ENCODE measurements at regions not wholly inside any gene's neighbourhood (a gene's known extent, or its start where the extent isn't known, plus 50 kb on each side); places are given as distances from the start of the nearest gene placed in this dataset.

- 86 to 95% (median 91%) methylated on average over 21 to 22 of the region's 22 CpGs for WGBS, 5 donors
- no peak for DNase-seq
- peaks cover 0 to 49% (median 19%) of the 10 kb centered on the region in 8 donors for H3K9me3 ChIP-seq
These were observed 730.6 kb upstream of the VSTM2A start for GRCh38 chr7:53811555-53812079.

GRCh38 chr7:53812135-53812534 is 730.0 kb upstream of the VSTM2A start:
- intact Hi-C loops (cut with DNase I; ENCODE audit: low total_unique reads): no loop called here
- TF ChIP-seq POLR2AphosphoS5 (IDR thresholded peaks at IDR 0.05) (no peak), POLR2A (IDR thresholded peaks at IDR 0.05) (no peak)
- TF ChIP-seq, protein P1, sequence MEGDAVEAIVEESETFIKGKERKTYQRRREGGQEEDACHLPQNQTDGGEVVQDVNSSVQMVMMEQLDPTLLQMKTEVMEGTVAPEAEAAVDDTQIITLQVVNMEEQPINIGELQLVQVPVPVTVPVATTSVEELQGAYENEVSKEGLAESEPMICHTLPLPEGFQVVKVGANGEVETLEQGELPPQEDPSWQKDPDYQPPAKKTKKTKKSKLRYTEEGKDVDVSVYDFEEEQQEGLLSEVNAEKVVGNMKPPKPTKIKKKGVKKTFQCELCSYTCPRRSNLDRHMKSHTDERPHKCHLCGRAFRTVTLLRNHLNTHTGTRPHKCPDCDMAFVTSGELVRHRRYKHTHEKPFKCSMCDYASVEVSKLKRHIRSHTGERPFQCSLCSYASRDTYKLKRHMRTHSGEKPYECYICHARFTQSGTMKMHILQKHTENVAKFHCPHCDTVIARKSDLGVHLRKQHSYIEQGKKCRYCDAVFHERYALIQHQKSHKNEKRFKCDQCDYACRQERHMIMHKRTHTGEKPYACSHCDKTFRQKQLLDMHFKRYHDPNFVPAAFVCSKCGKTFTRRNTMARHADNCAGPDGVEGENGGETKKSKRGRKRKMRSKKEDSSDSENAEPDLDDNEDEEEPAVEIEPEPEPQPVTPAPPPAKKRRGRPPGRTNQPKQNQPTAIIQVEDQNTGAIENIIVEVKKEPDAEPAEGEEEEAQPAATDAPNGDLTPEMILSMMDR (IDR thresholded peaks at IDR 0.05 in 8 of 11, conservative IDR thresholded peaks at IDR 0.05 in 3 of 11): no peak
- peaks cover 0 to 49% (median 21%) of the 10 kb centered on the region in 8 donors for H3K9me3 ChIP-seq
- 90 to 94% (median 92%) methylated on average over 16 of the region's 16 CpGs for WGBS, 5 donors
- H3K27me3 ChIP-seq (replicated peaks in 1 of 7): no peaks in the 10 kb centered on the region
- no peaks in the 10 kb centered on the region for H3K4me1 ChIP-seq
- H3K27ac ChIP-seq: no peak overlapping the region
- no peak overlapping the region for H3K4me3 ChIP-seq
- no peak for DNase-seq
- H3K36me3 ChIP-seq: no peaks in the 10 kb centered on the region

More at GRCh38 chr7:53811555-53812079, 730.6 kb upstream of the VSTM2A start:
- Histone ChIP-seq H3K27ac (no peak overlapping the region), H3K27me3 (replicated peaks in 1 of 7) (no peaks in the 10 kb centered on the region), H3K4me3 (peak overlapping the region in 1 of 8 donors; percentile 18), H3K36me3 (no peaks in the 10 kb centered on the region), H3K4me1 (no peaks in the 10 kb centered on the region)
- TF ChIP-seq, protein P1 (IDR thresholded peaks at IDR 0.05 in 8 of 11, conservative IDR thresholded peaks at IDR 0.05 in 3 of 11): no peak
- TF ChIP-seq POLR2A (IDR thresholded peaks at IDR 0.05) (no peak), POLR2AphosphoS5 (IDR thresholded peaks at IDR 0.05) (no peak)
- intact Hi-C loops (cut with DNase I; ENCODE audit: low total_unique reads): no loop called here

GRCh38 chr7:53835301-53835700 is 706.9 kb upstream of the VSTM2A start:
- no peaks in the 10 kb centered on the region for H3K27me3 ChIP-seq (replicated peaks in 1 of 7)
- DNase-seq: no peak
- no peak for TF ChIP-seq POLR2A (IDR thresholded peaks at IDR 0.05)
- no peak for TF ChIP-seq POLR2AphosphoS5 (IDR thresholded peaks at IDR 0.05)
- H3K4me1 ChIP-seq: no peaks in the 10 kb centered on the region
- peaks cover 0 to 67% (median 33%) of the 10 kb centered on the region in 8 donors for H3K9me3 ChIP-seq
- intact Hi-C loops (cut with DNase I; ENCODE audit: low total_unique reads): no loop called here
- WGBS, 5 donors: 75 to 85% (median 78%) methylated on average over 3 of the region's 3 CpGs
- no peak overlapping the region for H3K27ac ChIP-seq
- no peak overlapping the region for H3K4me3 ChIP-seq
- no peaks in the 10 kb centered on the region for H3K36me3 ChIP-seq

DNA sequence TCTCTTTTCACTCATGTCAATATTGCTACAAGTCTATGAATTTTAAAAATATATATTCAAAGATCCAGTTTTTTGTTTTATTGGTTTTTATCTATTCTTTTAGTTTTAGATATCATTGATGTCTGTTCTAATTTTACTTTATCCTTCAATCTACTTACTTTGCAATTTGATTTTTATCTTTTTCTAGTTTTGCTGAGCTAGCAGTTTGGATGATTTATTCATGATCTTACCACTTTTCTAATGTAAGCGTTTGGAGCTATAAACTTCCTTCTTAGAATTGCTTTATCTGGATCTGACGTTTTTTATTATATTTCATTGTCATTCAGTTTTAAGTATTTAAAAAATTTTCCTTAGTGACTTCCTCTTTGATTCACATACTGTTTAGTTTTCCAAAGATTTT is 664.5 kb upstream of the VSTM2A start:
- intact Hi-C loops (cut with DNase I; ENCODE audit: low total_unique reads): no loop called here
- H3K36me3 ChIP-seq: no peaks in the 10 kb centered on the region
- no peaks in the 10 kb centered on the region for H3K27me3 ChIP-seq (replicated peaks in 1 of 7)
- TF ChIP-seq, protein P1 (IDR thresholded peaks at IDR 0.05 in 8 of 11, conservative IDR thresholded peaks at IDR 0.05 in 3 of 11): no peak
- no peak for TF ChIP-seq POLR2A (IDR thresholded peaks at IDR 0.05)
- no peak for TF ChIP-seq POLR2AphosphoS5 (IDR thresholded peaks at IDR 0.05)
- 7 to 33% (median 26%) methylated on average over 2 of the region's 2 CpGs for WGBS, 5 donors
- no peak overlapping the region for H3K27ac ChIP-seq
- H3K4me1 ChIP-seq: no peaks in the 10 kb centered on the region
- H3K9me3 ChIP-seq: peaks cover 0 to 38% (median 10%) of the 10 kb centered on the region in 8 donors
- no peak overlapping the region for H3K4me3 ChIP-seq
- no peak for DNase-seq

Data from spleen (tissue), 11 donors.